H1 (cell line): ENCODE measurements at regions not wholly inside any gene's neighbourhood (a gene's known extent, or its start where the extent isn't known, plus 50 kb on each side); places are given as distances from the start of the nearest gene placed in this dataset.

Source experiments
- GTF2F1 ChIP-seq: IDR thresholded peaks from 2 replicates; pipeline ENCODE4 v1.6.1; 2012; ENCODE audit warnings: low read depth, low read length, improper control_type of control experiment, borderline replicate concordance
- POLR2A ChIP-seq, 2 experiments: IDR thresholded peaks; 1 replicate in 1 of 2; 2 replicates in 1 of 2; pipeline ENCODE4 v1.6.1; 2011; ENCODE audit warnings: low read depth in 2 of 2, low read length in 2 of 2, mild to moderate bottlenecking in 2 of 2; ENCODE audit errors: control extremely low read depth in 1 of 2
- TF ChIP-seq, protein P1 (sequence below), 3 experiments: IDR thresholded peaks; 1 replicate in 2 of 3; 2 replicates in 1 of 3; pipeline versions ENCODE4 v1.5.1 to v1.6.1; 2011; ENCODE audit warnings: low read length in 3 of 3, mild to moderate bottlenecking in 3 of 3, inconsistent platforms in 2 of 3, low read depth in 1 of 3, moderate library complexity in 1 of 3; ENCODE audit not compliant: insufficient read depth in 1 of 3; ENCODE audit errors: control extremely low read depth in 1 of 3

DNA sequence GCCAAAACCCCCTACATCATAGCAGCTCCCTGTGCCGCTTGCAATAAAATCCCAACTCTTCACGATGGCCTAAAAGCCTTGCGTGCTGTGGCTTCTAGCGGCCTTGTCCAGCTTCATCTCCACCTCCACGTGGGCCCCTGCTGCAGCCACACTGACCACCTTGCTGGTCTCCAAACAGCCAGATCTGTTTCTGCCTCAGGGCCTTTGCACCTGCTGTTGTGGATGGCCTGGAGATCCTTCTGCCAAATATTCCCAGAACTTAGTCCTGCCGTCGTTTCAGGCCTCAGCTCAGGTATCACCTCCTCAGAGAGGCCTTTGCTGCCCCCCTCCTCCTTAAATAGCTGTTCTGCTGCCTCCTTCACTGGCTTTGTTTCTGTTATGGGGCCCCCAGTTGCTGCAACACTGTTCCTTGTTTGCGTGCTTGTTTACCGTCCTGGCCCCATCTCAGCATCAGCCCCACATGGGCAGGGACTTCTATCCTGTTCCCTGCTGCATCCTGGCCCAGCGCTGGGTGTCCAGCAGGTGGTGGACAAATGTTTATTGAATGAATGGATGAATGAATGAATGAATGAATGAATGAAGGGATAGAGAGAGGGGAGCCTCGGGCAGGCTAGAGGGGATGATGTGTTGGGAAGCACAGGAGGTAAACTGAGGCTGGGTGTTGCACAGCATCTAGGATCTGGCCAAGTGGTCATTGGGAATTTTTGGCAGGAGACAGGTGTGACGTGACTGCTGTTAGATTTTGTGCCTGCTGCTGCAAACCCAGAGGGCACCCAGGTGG is 171.0 kb upstream of the GSE1 start:
- TF ChIP-seq GTF2F1 (no peak), POLR2A (IDR thresholded peaks at IDR 0.05; ENCODE audit: control extremely low read depth in 1 of 2, low read depth in 2 of 2, low read length in 2 of 2) (no peak)
- TF ChIP-seq, protein P1, sequence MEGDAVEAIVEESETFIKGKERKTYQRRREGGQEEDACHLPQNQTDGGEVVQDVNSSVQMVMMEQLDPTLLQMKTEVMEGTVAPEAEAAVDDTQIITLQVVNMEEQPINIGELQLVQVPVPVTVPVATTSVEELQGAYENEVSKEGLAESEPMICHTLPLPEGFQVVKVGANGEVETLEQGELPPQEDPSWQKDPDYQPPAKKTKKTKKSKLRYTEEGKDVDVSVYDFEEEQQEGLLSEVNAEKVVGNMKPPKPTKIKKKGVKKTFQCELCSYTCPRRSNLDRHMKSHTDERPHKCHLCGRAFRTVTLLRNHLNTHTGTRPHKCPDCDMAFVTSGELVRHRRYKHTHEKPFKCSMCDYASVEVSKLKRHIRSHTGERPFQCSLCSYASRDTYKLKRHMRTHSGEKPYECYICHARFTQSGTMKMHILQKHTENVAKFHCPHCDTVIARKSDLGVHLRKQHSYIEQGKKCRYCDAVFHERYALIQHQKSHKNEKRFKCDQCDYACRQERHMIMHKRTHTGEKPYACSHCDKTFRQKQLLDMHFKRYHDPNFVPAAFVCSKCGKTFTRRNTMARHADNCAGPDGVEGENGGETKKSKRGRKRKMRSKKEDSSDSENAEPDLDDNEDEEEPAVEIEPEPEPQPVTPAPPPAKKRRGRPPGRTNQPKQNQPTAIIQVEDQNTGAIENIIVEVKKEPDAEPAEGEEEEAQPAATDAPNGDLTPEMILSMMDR (IDR thresholded peaks at IDR 0.05; ENCODE audit: control extremely low read depth in 1 of 3, insufficient read depth in 1 of 3, low read depth in 1 of 3, low read length in 3 of 3): no peak
